Neural progenitor cell (in vitro differentiated cells): ENCODE measurements at regions not wholly inside any gene's neighbourhood (a gene's known extent, or its start where the extent isn't known, plus 50 kb on each side); places are given as distances from the start of the nearest gene placed in this dataset.

Experiments
- CTCF ChIP-seq: fragments of 200-600 bp; sonication (generic); IDR thresholded peaks from 2 replicates; pipeline ENCODE4 v1.5.1; 2017; ENCODE audit warnings: antibody characterized with exemption, mild to moderate bottlenecking
- EZH2 ChIP-seq: fragments of 200-600 bp; sonication (generic); IDR thresholded peaks from 2 replicates; pipeline ENCODE4 v1.6.1; 2017; ENCODE audit warnings: antibody characterized with exemption, mild to moderate bottlenecking, moderate library complexity
- EZH2phosphoT487 ChIP-seq: fragments of 200-600 bp; sonication (generic); IDR thresholded peaks from 2 replicates; pipeline ENCODE4 v1.6.1; 2017; ENCODE audit warnings: antibody characterized with exemption

DNA sequence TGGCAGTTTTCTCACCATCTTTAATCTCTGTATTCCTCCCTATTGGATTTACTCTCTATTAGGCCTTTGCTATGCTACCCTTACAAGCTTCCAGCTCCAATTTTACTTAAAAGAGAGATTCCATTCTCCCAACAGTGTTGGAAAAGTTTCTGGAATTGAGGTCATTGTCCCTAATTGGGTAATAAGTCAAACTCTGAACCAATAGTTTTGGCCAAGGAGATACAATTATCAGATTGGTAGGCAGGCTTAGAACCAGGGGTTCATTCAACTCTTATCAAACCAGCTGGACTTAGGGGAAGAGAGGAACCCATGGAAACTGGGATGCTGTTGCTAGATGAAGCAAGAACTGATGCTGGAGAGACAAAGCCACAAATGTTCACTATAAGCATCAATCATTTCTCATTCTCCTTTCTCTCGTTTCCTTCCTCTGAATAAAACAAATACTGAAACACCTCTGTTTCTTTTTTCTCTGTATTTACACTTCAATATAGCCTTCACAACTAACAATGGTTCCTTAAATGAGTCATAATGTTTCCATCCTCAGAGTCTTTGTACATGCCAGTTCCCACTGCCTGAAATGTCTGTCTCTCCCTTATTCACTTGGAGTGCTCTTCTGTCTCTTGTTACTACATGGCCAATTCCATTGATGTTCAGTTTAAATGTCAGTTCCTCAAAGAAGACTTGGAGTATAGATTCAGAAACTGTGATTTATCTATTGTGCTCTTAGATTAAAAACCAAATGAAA is 587.3 kb downstream of the GABRG2 start:
- TF ChIP-seq CTCF (no peak), EZH2 (no peak), EZH2phosphoT487 (no peak)
